ENCODE measurements at regions not wholly inside any gene's neighbourhood (a gene's known extent, or its start where the extent isn't known, plus 50 kb on each side); places are given as distances from the start of the nearest gene placed in this dataset.

DNA sequence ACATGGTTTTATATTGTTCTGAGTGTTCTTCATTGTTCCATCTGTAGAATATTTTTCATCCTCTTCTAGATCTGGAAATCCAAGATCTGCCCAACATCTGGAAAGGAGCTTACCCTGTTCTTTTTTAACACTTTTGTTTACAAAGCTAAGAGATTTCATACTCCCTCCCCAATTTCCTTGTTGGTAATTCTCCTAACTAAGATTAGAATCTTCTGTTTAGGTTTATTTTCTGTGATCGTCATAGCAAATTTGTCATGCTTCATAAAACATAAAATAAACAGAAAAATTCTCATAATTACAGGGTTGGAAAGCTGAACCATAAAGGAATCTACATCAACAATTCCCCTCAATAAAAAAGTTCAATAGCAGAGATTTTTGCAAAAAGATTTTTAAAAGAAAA lies 580.3 kb upstream of the CA10 start:
- Histone ChIP-seq H3K9me2 (ENCODE audit: low read depth, low read length) (no peaks in the 10 kb centered on the region), H3K4me2 (ENCODE audit: low read length) (no peak overlapping the region), H3K9me3 (ENCODE audit: low read length) (no peaks in the 10 kb centered on the region), H3K36me3 (ENCODE audit: insufficient read depth, low read length) (no peaks in the 10 kb centered on the region), H3K27ac (ENCODE audit: low read depth, low read length, poor library complexity, severe bottlenecking) (no peak overlapping the region), H4K20me1 (ENCODE audit: insufficient read depth, low read length) (no peaks in the 10 kb centered on the region), H2AFZ (ENCODE audit: low read length) (no peak overlapping the region), H3K4me3 (ENCODE audit: low read depth, low read length, poor library complexity, severe bottlenecking) (no peak overlapping the region), H3K9ac (ENCODE audit: low read length) (no peak overlapping the region), H3K27me3 (ENCODE audit: insufficient read depth, low read length) (no peaks in the 10 kb centered on the region), H3K4me1 (ENCODE audit: insufficient read depth, low read length, severe bottlenecking) (no peaks in the 10 kb centered on the region), H3F3A (ENCODE audit: insufficient read depth, low read length) (no peaks in the 10 kb centered on the region), H3K79me2 (ENCODE audit: insufficient read depth, low read length) (no peaks in the 10 kb centered on the region)
- TF ChIP-seq, protein P1, sequence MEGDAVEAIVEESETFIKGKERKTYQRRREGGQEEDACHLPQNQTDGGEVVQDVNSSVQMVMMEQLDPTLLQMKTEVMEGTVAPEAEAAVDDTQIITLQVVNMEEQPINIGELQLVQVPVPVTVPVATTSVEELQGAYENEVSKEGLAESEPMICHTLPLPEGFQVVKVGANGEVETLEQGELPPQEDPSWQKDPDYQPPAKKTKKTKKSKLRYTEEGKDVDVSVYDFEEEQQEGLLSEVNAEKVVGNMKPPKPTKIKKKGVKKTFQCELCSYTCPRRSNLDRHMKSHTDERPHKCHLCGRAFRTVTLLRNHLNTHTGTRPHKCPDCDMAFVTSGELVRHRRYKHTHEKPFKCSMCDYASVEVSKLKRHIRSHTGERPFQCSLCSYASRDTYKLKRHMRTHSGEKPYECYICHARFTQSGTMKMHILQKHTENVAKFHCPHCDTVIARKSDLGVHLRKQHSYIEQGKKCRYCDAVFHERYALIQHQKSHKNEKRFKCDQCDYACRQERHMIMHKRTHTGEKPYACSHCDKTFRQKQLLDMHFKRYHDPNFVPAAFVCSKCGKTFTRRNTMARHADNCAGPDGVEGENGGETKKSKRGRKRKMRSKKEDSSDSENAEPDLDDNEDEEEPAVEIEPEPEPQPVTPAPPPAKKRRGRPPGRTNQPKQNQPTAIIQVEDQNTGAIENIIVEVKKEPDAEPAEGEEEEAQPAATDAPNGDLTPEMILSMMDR (IDR thresholded peaks at IDR 0.05; ENCODE audit: low read length): no peak
- no peak for TF ChIP-seq EZH2 (IDR thresholded peaks at IDR 0.05; ENCODE audit: borderline replicate concordance, low read length)

DNA sequence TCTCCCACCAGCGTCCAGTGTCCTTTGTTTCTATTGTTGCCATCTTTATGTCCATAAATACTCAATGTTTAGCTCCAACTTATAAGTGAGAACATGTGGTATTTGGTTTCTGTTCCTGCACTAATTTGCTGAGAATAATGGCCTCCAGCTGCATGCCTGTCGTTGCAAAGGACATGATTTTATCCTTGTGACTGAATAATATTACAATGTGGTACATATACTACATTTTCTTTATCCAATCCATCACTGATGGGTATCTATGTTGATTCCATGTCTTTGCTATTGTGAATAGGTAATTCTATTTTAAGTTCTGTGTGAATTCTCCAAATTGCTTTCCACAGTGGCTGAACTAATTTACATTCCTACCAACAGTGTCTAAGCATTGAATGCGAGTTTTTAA lies 578.6 kb upstream of the CA10 start:
- Histone ChIP-seq H3K9me3 (ENCODE audit: low read length) (no peaks in the 10 kb centered on the region), H3K4me2 (ENCODE audit: low read length) (no peak overlapping the region)

DNA sequence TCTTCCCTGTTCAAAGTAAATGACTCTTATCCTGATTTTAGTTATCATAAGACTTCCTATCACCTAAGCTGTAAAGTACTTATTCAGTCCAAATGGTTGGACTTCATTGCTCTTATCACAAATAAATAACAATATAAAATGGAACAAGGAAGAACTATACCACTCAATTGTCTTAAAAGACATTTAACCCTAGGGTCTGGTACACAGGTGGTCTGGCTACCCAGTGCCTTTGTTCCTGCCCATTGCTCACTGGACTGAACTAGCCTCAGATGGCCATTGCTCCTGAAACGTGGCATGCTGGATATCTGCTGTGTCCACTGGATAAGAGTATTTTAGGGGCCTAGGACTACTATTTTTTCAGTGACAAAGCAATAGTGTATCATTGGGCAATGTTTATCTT lies 574.3 kb upstream of the CA10 start:
- H3F3A ChIP-seq (ENCODE audit: insufficient read depth, low read length): no peaks in the 10 kb centered on the region
- TF ChIP-seq EZH2 (IDR thresholded peaks at IDR 0.05; ENCODE audit: borderline replicate concordance, low read length): no peak
- TF ChIP-seq, protein P1 (IDR thresholded peaks at IDR 0.05; ENCODE audit: low read length): no peak

More for the DNA sequence above, 578.6 kb upstream of the CA10 start:
- Histone ChIP-seq H3K79me2 (ENCODE audit: insufficient read depth, low read length) (no peaks in the 10 kb centered on the region), H4K20me1 (ENCODE audit: insufficient read depth, low read length) (no peaks in the 10 kb centered on the region), H3K36me3 (ENCODE audit: insufficient read depth, low read length) (no peaks in the 10 kb centered on the region), H2AFZ (ENCODE audit: low read length) (no peak overlapping the region), H3K27ac (ENCODE audit: low read depth, low read length, poor library complexity, severe bottlenecking) (no peak overlapping the region), H3K9ac (ENCODE audit: low read length) (no peak overlapping the region), H3K4me3 (ENCODE audit: low read depth, low read length, poor library complexity, severe bottlenecking) (no peak overlapping the region), H3K9me2 (ENCODE audit: low read depth, low read length) (no peaks in the 10 kb centered on the region), H3K27me3 (ENCODE audit: insufficient read depth, low read length) (no peaks in the 10 kb centered on the region), H3K4me1 (ENCODE audit: insufficient read depth, low read length, severe bottlenecking) (no peaks in the 10 kb centered on the region), H3F3A (ENCODE audit: insufficient read depth, low read length) (no peaks in the 10 kb centered on the region)
- TF ChIP-seq, protein P1 (IDR thresholded peaks at IDR 0.05; ENCODE audit: low read length): no peak
- no peak for TF ChIP-seq EZH2 (IDR thresholded peaks at IDR 0.05; ENCODE audit: borderline replicate concordance, low read length)

More for the DNA sequence above, 574.3 kb upstream of the CA10 start:
- Histone ChIP-seq H3K9me3 (ENCODE audit: low read length) (no peaks in the 10 kb centered on the region), H3K4me2 (ENCODE audit: low read length) (no peak overlapping the region), H3K4me3 (ENCODE audit: low read depth, low read length, poor library complexity, severe bottlenecking) (no peak overlapping the region), H3K9ac (ENCODE audit: low read length) (no peak overlapping the region), H3K9me2 (ENCODE audit: low read depth, low read length) (no peaks in the 10 kb centered on the region), H3K27ac (ENCODE audit: low read depth, low read length, poor library complexity, severe bottlenecking) (no peak overlapping the region), H3K4me1 (ENCODE audit: insufficient read depth, low read length, severe bottlenecking) (no peaks in the 10 kb centered on the region), H3K27me3 (ENCODE audit: insufficient read depth, low read length) (no peaks in the 10 kb centered on the region), H3K36me3 (ENCODE audit: insufficient read depth, low read length) (no peaks in the 10 kb centered on the region), H2AFZ (ENCODE audit: low read length) (no peak overlapping the region), H3K79me2 (ENCODE audit: insufficient read depth, low read length) (no peaks in the 10 kb centered on the region), H4K20me1 (ENCODE audit: insufficient read depth, low read length) (no peaks in the 10 kb centered on the region)

Data from OCI-LY1 (cell line).